NCI-H460 (cell line): ENCODE measurements at regions not wholly inside any gene's neighbourhood (a gene's known extent, or its start where the extent isn't known, plus 50 kb on each side); places are given as distances from the start of the nearest gene placed in this dataset.
"Not testable (repeated sequence)": the region's sequence is repeated elsewhere in the genome, so short reads cannot be mapped to it uniquely, and the experiment has no call there.

Experiments
- DNase-seq: peaks from one replicate; pipeline ENCODE4 v3.0.0-alpha.2; 2016; ENCODE audit warnings: low read depth; ENCODE audit errors: extremely low read depth

GRCh38 chr2:39837856-39838453 is 58.9 kb upstream of the THUMPD2 start:
- DNase-seq, result peak; percentile 41

GRCh38 chr2:39836638-39837037 is 57.6 kb upstream of the THUMPD2 start:
- no peak for DNase-seq

- no peak for DNase-seq
Observed at GRCh38 chr2:39834426-39834825, 55.4 kb upstream of the THUMPD2 start.

GRCh38 chr2:39830610-39831009 is 51.6 kb upstream of the THUMPD2 start:
- not testable (repeated sequence) for DNase-seq
